ENCODE measurements at regions not wholly inside any gene's neighbourhood (a gene's known extent, or its start where the extent isn't known, plus 50 kb on each side); places are given as distances from the start of the nearest gene placed in this dataset.

- no peak for TF ChIP-seq POLR2AphosphoS5 (IDR thresholded peaks at IDR 0.05; ENCODE audit: low read depth)
- no peak for TF ChIP-seq CTCF (IDR thresholded peaks at IDR 0.05; ENCODE audit: insufficient read depth, low read length)
- no peak for TF ChIP-seq REST (IDR thresholded peaks at IDR 0.05; ENCODE audit: insufficient replicate concordance, low read depth)
Observed at GRCh38 chr6:81148751-81149150, 603.7 kb downstream of the TENT5A start.

All from HL-60 (cell line).